ENCODE measurements at regions not wholly inside any gene's neighbourhood (a gene's known extent, or its start where the extent isn't known, plus 50 kb on each side); places are given as distances from the start of the nearest gene placed in this dataset.
"Not testable (repeated sequence)": the region's sequence is repeated elsewhere in the genome, so short reads cannot be mapped to it uniquely, and the experiment has no call there.

- DNase-seq (ENCODE audit: low read depth): no peak
- no peak for TF ChIP-seq CTCF (IDR thresholded peaks at IDR 0.05; ENCODE audit: insufficient read depth, low read length)
- H3K4me3 ChIP-seq (ENCODE audit: low read depth, low read length): no peak overlapping the region
Measured at GRCh38 chr4:79250887-79251286, 75.0 kb downstream of the NAA11 start.

GRCh38 chr4:79249881-79250503, 75.9 kb downstream of the NAA11 start:
- DNase-seq (ENCODE audit: low read depth): no peak
- H3K4me3 ChIP-seq (ENCODE audit: low read depth, low read length): no peak overlapping the region
- no peak for TF ChIP-seq CTCF (IDR thresholded peaks at IDR 0.05; ENCODE audit: insufficient read depth, low read length)

GRCh38 chr4:79248610-79249009, 77.3 kb downstream of the NAA11 start:
- no peak for DNase-seq (ENCODE audit: low read depth)
- H3K4me3 ChIP-seq (ENCODE audit: low read depth, low read length): no peak overlapping the region
- TF ChIP-seq CTCF (IDR thresholded peaks at IDR 0.05; ENCODE audit: insufficient read depth, low read length): no peak

- DNase-seq (ENCODE audit: low read depth): no peak
- H3K4me3 ChIP-seq (ENCODE audit: low read depth, low read length): no peak overlapping the region
- no peak for TF ChIP-seq CTCF (IDR thresholded peaks at IDR 0.05; ENCODE audit: insufficient read depth, low read length)
Measured at GRCh38 chr4:79247695-79248394, 78.0 kb downstream of the NAA11 start.

GRCh38 chr4:79245200-79245940, 80.5 kb downstream of the NAA11 start:
- not testable (repeated sequence) for DNase-seq (ENCODE audit: low read depth); H3K4me3 ChIP-seq (ENCODE audit: low read depth, low read length)

GRCh38 chr4:79241846-79242245, 84.0 kb downstream of the NAA11 start:
- DNase-seq (ENCODE audit: low read depth): peak; percentile 35

More at GRCh38 chr4:79241846-79242245, 84.0 kb downstream of the NAA11 start:
- peak; percentile 29 for TF ChIP-seq CTCF (IDR thresholded peaks at IDR 0.05; ENCODE audit: insufficient read depth, low read length)
- H3K4me3 ChIP-seq (ENCODE audit: low read depth, low read length): no peak overlapping the region
